ENCODE measurements at regions not wholly inside any gene's neighbourhood (a gene's known extent, or its start where the extent isn't known, plus 50 kb on each side); places are given as distances from the start of the nearest gene placed in this dataset.
A peak's percentile ranks its signal among the peaks of the same experiment; 100 is the strongest.

DNA sequence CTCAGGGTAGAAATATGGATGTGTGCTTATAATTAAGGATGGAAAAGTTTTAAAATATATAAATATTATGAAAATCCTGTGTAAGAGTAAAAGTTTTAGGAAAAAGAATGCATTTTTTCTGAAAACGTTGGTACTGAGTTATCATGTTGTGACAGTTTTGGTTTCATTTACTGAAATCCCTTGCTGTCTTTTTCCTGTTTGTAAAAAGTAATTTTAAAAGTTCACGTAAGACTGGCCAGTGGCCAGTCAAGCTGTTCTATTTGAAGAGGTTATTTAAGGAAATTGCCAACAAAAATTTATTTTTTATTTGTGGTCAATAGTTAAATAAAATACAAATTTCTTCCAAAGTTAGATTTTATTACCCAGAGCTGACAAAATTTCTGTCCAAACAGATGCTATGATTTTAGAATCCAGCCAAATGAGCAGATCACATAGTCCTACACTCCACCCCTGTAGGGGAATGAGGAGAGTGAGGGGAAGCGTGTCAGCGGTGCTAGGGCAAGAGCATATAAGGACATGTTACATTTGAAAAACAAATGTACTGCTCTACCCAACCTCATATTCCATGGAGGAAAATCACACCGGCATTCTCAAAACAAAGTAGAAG lies 297.8 kb upstream of the TFPI start:
- peak in 1 of 2 donors; percentile 34 for ATAC-seq
- intact Hi-C loops (cut with DNase I): no loop called here
- no peak for DNase-seq

DNA sequence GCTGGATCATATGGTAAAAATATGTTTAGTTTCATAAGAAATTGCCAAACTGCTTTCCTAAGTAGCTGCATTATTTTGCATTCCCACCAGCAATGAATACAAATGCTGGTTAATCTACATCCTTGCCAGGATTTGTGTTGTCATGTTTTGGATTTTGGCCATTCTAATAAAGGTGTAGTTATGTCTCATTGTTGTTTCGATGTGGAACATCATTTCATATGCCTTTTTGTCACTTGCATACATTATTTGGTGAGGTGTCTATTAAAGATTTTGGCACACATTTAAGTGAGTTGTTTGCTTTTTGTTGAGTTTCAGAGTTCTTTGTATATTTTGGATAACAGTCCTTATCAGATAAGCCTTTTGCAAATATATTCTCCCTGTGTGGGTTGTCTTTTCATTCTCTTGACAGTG lies 299.2 kb upstream of the TFPI start:
- DNase-seq (no peak), ATAC-seq (no peak)
- intact Hi-C loops (cut with DNase I): no loop called here

DNA sequence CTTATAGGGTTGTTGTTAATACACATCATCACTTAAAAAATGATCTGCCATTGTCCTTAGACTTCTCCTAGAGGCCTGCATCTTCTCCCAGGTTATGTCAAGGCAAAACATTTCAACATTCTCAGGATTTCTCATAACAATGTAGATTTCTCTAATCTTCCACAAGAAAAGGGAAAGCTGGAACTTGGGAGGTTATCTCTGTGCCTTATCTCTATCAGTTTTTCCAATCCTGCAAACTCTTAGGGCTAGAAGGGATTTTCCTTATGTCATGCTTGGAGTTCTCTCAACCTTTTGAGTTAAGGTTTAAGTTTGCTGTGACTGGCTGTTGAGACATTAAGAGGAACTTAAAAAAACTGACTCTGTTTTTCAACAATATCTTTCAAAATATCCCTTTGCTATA lies 300.6 kb upstream of the TFPI start:
- intact Hi-C loops (cut with DNase I): no loop called here
- no peak for DNase-seq
- ATAC-seq: no peak

DNA sequence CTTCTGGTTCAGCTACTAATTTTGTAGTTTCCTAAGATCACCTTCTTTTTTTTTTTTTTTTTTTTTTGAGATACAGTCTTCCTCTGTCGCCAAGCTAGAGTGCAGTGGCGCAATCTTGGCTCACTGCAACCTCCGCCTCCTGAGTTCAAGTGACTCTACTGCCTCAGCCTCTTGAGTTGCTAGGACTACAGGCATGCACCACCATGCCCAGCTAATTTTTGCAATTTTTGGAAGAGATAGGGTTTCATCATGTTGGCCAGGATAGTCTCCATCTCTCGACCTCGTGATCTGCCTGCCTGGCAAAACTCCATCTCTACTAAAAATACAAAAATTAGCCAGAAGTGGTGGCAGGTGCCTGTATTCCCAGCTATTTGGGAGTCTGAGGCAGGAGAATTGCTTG lies 301.5 kb upstream of the TFPI start:
- intact Hi-C loops (cut with DNase I): no loop called here
- no peak for ATAC-seq
- no peak for DNase-seq

DNA sequence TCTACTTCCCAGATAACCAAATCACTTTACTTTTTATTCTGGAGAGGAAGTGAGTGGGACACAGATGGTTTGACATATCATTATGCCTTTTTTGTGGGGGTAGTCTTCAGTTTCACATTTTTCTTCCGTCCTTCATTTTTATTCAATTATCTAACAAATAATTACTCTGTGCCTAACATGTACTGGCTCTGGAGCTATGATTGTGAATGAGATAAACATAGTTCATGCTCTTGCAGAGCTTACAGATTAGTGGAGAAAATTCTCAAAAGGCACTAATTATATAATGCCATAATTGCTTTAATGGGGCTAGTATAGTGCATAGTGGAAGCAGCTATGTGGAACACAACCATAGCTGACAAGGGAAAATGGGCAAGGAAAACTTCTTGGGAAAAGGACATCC lies 303.6 kb upstream of the TFPI start:
- ATAC-seq: no peak
- DNase-seq: no peak
- intact Hi-C loops (cut with DNase I): no loop called here

DNA sequence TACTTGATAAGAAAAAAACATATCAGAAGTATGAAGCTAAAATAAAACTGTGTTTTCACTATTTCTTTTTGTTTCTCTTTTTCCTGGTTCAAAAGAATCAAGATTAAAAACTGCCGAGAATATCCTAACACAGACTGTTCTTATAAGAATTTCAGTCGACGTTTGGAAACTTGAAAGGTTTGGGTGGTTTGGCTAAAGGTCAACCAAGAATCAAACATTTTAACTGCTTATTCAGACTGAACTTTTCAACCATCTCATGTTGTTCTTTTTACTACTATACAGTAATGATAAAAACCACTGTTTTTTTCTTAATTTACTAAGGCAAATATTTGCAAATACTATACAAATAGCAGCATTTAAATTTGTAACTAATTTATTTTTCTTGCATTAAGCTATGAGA lies 308.5 kb upstream of the TFPI start:
- intact Hi-C loops (cut with DNase I): no loop called here
- no peak for DNase-seq
- no peak for ATAC-seq

DNA sequence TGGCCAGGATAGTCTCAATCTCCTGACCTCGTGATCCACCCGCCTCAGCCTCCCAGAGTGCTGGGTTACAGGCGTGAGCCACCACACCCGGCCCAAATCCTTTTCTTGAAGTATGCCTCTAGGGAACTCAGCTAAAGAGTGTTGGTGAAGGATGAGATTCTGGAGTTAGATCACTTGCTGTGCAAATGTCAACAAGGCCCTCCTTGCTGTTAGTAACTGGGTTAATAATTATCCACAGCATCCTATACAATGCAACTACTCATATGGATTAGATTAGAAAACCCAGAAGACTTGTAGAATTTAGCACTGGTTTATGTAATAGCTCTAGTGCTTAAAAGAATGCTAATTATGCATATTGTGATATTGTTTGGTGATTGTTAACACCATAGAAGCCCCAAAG lies 310.8 kb upstream of the TFPI start:
- intact Hi-C loops (cut with DNase I): no loop called here
- ATAC-seq (no peak), DNase-seq (no peak)

DNA sequence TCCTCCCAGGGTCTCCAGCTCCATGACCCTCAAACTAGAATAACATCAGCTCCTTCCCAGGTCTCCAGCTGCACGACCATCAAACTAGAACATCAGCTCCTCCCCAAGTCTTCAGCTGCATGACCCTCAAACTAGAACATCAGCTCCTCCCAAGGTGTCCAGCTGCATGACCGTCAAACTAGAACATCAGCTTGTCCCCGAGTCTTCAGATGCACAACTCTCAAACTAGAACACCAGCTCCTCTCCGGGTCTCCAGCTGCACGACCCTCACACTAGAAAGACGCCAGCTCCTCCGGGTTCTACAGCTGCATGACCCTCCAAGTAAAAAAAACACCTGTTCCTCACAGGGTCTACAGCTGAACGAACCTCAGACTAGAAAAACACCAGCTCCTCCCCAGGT lies 312.9 kb upstream of the TFPI start:
- intact Hi-C loops (cut with DNase I): no loop called here
- DNase-seq (no peak), ATAC-seq (no peak)

DNA sequence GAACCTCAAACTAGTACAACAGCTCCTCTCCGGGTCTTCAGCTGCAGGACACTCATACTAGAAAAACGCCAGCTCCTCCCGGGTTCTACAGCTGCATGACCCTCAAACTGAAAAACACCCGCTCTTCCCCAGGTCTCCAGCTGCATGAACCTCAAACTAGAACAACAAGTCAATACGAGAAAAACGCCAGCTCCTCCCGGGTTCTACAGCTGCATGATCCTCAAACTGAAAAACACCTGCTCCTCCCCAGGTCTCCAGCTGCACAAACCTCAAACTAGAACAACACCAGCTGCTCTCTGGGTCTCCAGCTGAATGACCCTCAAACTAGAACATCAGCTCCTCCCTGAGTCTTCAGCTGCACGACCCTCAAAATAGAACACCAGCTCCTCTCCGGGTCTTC lies 315.0 kb upstream of the TFPI start:
- no peak for DNase-seq
- intact Hi-C loops (cut with DNase I): no loop called here
- no peak for ATAC-seq

DNA sequence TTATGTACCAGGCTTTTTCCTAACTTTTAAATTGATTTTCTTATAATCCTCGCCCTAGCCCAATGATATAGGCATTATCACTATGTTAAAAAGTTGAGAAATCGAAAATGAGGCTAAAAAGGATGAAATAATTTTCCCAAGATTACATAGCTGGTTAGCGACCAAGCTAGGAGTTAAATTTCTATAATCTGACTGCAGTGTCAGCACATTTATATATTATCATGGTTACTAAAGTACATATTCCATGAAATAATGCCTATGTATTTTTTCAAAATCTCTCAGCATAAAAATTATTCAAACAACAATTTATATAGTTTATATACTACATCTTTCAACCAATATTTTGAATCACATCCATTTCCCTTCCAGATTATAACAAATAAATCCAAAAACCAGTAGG lies 317.3 kb upstream of the TFPI start:
- intact Hi-C loops (cut with DNase I): no loop called here

DNA sequence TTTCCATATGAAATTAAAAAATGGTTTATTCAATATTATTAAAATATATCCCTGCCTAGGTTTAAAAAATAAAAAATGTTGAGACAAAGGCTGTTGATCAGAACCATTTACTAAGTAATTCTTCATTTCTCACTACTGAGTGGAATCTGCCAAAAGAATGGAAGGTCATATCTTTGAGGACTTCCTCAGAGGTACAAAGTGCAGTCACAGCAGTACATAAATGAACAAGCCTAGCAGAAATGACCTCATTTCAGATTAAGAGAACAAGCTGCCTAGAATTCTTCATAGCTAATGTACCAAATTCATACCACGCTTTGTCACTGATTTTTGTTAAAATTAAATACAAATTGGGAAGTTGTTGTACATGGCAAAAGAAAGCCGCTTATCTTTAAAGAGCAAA lies 318.9 kb upstream of the TFPI start:
- ATAC-seq (no peak), DNase-seq (no peak)
- intact Hi-C loops (cut with DNase I): no loop called here

More for the DNA sequence above, 317.3 kb upstream of the TFPI start:
- ATAC-seq (no peak), DNase-seq (no peak)

DNA sequence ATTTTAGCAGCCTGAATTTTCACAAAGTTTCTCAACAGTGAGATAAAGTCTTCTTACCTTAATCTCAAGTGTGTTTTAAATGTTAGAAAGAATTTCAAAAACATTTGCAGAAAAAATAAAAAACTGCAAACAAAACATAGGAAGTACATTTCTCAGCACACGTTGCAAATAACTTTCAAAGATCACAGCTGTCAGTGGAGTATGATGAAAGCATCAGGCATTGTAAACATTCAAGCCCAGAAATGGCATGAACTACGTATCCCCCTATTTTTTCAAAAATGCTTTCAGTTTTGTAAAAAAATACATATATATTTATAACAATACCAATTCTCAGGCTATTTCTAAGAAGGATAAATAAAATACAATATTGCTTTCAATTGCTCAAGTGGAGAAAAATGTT lies 320.6 kb upstream of the TFPI start:
- intact Hi-C loops (cut with DNase I): no loop called here
- DNase-seq (no peak), ATAC-seq (no peak)

DNA sequence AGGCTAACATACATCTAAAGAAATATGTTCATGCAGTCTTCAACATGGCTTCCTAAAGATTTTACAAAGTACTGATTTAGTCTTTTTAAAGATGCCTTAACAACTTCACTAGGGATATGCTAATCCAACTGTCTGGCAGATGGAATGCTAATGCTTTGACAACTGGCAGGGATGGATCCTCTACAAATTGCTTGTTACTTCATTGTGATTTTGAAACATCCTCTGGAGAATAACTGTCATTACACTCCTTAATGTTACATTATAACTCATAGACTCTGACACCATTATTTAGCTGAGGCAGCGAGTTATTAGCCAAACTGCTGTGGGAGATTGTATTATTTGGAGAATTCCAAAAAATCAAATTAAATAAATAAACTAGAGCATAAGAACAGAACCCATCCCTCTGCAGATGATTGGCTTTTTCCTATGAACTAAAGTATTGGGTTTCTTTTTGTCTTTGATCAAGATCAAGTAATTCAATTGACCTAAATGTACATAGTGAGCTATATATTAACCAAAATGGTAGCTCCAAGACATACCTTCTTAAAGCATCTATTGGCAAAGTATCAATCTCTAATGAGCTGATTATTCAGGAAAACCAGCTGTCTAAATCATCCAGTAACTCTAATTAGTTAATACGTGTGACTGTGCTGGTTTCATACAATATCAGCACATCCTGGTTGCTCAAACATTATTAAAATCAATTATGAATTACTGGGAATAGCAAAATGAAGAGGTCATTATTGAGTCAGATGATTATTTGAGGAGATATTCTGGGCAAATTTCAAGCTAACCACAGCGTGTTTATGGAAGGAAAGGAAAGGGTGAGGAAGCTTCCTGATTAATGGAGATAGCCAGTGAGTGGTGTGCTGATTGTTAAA lies 321.3 kb upstream of the TFPI start:
- no peak for DNase-seq
- intact Hi-C loops (cut with DNase I): no loop called here

DNA sequence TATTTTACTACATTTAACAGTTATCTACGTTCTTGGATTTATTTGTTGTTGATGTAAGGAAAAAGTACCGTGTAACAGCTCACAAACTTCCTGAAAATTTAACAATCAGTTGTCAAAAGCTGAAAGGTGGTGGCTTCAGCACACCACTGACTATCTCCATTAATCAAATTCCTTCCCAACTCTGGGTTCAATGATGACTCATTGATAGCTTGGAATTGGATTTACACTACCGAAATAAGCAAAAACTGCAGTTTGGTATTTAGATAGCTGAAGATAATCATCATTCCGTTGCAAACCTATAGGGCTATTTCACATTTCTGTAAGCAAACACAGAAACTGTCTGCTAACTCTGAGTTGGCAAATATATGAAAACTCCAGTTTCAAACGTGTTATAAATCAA lies 322.3 kb upstream of the TFPI start:
- DNase-seq (no peak), ATAC-seq (no peak)
- intact Hi-C loops (cut with DNase I): no loop called here

More for the DNA sequence above, 321.3 kb upstream of the TFPI start:
- peak in 1 of 2 donors; percentile 27 for ATAC-seq

DNA sequence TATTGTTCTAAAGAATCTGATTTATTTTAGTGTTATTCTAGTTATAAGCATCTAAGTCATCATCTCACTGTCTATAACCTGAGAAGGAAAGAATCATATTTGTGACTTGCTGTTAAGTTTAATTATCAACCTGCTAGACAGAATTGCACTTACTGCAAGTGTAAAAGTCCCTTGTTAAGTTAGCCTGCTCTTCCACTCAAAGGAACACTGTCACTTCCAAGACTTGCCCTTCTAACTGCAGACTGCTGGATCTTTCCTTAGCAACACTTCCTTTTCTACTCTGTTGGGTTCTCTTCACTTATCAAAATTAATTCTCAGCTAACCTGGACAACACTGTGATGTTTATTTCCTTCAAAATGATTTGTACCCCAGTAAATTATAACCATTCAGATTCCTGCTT lies 323.2 kb upstream of the TFPI start:
- DNase-seq: no peak
- intact Hi-C loops (cut with DNase I): no loop called here
- no peak for ATAC-seq

DNA sequence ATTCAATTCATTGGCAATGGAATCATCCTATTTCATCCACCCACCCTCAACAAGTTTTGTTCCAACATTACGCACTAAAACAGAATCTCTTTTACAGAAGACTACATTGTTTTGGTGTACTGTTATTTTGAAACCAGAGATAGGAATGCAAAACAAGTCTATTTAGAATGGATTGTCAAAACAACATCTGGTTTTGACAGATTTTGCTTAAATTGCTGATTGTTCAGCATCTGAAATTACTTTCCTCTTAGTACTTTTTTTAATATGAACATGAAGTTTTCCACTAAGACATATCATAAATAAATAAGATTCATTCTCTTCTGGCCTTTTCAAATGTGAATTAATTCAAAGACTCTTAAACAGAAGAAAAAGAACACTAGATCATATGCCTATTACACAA lies 323.9 kb upstream of the TFPI start:
- DNase-seq: no peak
- intact Hi-C loops (cut with DNase I): no loop called here
- ATAC-seq: no peak

DNA sequence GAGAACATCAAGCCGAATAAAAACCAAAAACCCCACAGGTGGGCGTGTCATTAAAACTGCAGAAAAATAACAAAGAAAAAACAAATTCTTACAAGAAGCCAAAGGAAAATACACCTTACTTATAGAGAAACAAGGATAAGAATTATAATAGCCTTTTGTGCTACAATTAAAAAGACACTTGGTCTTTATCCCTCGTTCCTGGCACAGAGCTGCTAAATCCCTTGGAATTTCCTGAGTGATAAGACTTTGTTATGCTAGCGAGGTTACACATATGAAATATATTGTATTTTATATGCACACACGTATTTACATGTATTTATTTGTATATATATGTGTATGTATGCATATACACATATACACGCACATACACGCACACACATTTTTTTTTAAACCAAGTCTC lies 325.3 kb upstream of the TFPI start:
- intact Hi-C loops (cut with DNase I): no loop called here
- no peak for ATAC-seq

DNA sequence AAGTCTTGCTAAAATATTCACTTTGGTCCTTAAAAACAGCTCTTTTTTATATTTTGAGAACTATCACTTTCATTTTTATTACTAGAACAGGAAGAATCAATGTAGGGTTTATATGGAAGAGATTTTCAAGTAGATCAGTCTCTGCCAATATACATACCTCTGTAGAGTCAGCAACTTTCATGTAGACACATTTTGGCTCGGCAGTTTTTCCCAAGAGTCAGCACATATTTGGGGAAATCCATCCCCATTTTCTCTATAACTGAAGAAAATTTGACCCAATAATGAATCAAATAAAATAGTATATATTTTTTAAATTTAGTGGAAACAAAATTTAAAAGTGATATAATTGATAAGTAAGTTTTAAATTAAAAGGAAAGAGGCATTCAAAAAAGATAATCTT lies 329.8 kb upstream of the TFPI start:
- ATAC-seq: no peak
- intact Hi-C loops (cut with DNase I): no loop called here

More for the DNA sequence above, 325.3 kb upstream of the TFPI start:
- no peak for DNase-seq

DNA sequence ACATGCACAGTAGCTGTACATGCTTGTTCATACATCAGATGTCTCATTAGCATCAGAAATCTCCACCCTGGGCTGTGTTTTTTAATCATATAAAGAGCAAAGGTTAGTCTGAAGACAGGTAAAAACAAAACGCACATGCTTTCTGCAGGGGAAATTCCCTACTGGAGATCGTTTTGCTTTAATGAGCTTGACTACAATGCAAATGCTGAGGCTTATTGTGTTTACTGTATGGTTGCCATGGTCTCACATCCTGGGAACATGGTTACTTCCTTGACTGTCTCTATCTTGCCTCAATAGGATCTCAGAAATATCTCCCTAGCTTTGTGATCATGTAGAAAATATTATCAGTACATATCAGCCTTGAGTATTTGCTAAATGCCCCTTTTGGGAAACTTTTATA lies 336.5 kb upstream of the TFPI start:
- no peak for ATAC-seq
- DNase-seq: no peak
- intact Hi-C loops (cut with DNase I): no loop called here

More for the DNA sequence above, 329.8 kb upstream of the TFPI start:
- DNase-seq: no peak

DNA sequence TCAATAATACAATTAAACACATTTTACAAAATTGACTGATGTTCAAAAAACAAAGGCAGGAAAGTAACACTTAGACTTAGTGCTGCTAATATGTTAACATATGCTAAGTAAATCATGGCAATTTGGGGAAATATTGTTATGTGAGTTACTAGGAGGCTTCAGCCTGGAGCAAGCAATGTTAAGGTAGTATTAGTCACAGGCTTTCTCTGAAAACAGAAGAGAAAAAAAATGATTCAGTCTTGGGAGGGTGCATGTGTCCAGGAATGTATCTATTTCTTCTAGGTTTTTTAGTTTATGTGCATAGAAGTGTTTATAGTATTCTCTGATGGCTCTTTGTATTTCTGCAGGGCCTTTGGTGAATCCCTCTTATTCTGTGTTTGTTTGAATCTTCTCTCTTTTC lies 345.8 kb upstream of the TFPI start:
- ATAC-seq: no peak
- intact Hi-C loops (cut with DNase I): no loop called here

DNA sequence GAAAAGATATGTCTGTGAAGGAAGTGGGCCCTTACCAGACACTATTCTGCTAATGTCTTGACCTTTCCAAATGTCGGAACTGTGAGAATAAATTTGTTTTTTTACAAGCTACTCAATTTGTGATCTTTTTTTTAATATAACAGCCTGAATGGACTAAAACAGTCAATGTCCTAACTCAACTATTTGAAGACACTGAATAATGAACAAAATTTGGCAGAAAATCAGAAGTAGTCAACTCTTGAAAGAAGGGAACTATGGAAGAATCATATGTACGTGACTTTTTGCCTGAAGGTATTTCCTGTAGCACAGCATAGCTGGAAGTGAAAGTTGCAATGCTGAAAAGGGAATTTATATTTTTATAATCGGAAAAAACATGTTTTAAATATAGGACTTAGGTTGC lies 351.8 kb upstream of the TFPI start:
- no peak for ATAC-seq
- no peak for DNase-seq
- intact Hi-C loops (cut with DNase I): no loop called here

More for the DNA sequence above, 345.8 kb upstream of the TFPI start:
- DNase-seq: no peak

Data from left cardiac atrium (tissue), 4 donors.